ENCODE measurements at regions not wholly inside any gene's neighbourhood (a gene's known extent, or its start where the extent isn't known, plus 50 kb on each side); places are given as distances from the start of the nearest gene placed in this dataset.

GRCh38 chr16:17705847-17706246 lies 235.1 kb upstream of the XYLT1 start:
- no peaks in the 10 kb centered on the region for H3K4me1 Mint-ChIP-seq
- no peaks in the 10 kb centered on the region; the same call in 1 of the 2 replicates for H3K27me3 Mint-ChIP-seq (ENCODE audit: low read depth)
- peaks cover 8% of the 10 kb centered on the region for H3K36me3 Mint-ChIP-seq
- H3K9me3 Mint-ChIP-seq, result peaks cover 18% of the 10 kb centered on the region
- TF ChIP-seq ZNF281 (CRISPR knock-in tag; IDR thresholded peaks at IDR 0.05), result no peak
- DNase-seq (ENCODE audit: low spot score) (no peak), ATAC-seq (no peak)
- H3K27ac Mint-ChIP-seq, result no peak overlapping the region
- H3K4me3 Mint-ChIP-seq, result no peak overlapping the region
- ChIA-PET POLR2A (no interaction called here), CTCF (no interaction called here)

GRCh38 chr16:17696616-17697015 lies 225.9 kb upstream of the XYLT1 start:
- Mint-ChIP-seq H3K36me3 (no peaks in the 10 kb centered on the region), H3K9me3 (peaks cover 7% of the 10 kb centered on the region), H3K4me3 (no peak overlapping the region), H3K4me1 (peaks cover 16% of the 10 kb centered on the region), H3K27ac (no peak overlapping the region), H3K27me3 (ENCODE audit: low read depth) (no peaks in the 10 kb centered on the region)
- no peak for DNase-seq (ENCODE audit: low spot score)
- CTCF ChIA-PET, result no interaction called here
- TF ChIP-seq AR (CRISPR knock-in tag; IDR thresholded peaks at IDR 0.05) (no peak), MXD4 (CRISPR knock-in tag; IDR thresholded peaks at IDR 0.05; ENCODE audit: borderline replicate concordance) (no peak), CDX4 (CRISPR knock-in tag; IDR thresholded peaks at IDR 0.05; ENCODE audit: borderline replicate concordance) (no peak), MAX (CRISPR knock-in tag; IDR thresholded peaks at IDR 0.05) (no peak), STAT6 (CRISPR knock-in tag; conservative IDR thresholded peaks at IDR 0.05; ENCODE audit: low read depth) (no peak), ATF3 (CRISPR knock-in tag; conservative IDR thresholded peaks at IDR 0.05) (no peak), ATF6 (CRISPR knock-in tag; IDR thresholded peaks at IDR 0.05) (no peak), MLX (CRISPR knock-in tag; IDR thresholded peaks at IDR 0.05) (no peak), MYBL2 (CRISPR knock-in tag; IDR thresholded peaks at IDR 0.05) (no peak), ZNF219 (CRISPR knock-in tag; IDR thresholded peaks at IDR 0.05; ENCODE audit: borderline replicate concordance) (no peak)
- TF ChIP-seq, protein P1, sequence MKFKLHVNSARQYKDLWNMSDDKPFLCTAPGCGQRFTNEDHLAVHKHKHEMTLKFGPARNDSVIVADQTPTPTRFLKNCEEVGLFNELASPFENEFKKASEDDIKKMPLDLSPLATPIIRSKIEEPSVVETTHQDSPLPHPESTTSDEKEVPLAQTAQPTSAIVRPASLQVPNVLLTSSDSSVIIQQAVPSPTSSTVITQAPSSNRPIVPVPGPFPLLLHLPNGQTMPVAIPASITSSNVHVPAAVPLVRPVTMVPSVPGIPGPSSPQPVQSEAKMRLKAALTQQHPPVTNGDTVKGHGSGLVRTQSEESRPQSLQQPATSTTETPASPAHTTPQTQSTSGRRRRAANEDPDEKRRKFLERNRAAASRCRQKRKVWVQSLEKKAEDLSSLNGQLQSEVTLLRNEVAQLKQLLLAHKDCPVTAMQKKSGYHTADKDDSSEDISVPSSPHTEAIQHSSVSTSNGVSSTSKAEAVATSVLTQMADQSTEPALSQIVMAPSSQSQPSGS (CRISPR knock-in tag; IDR thresholded peaks at IDR 0.05; ENCODE audit: borderline replicate concordance, low read depth), result no peak
- TF ChIP-seq, protein P2, sequence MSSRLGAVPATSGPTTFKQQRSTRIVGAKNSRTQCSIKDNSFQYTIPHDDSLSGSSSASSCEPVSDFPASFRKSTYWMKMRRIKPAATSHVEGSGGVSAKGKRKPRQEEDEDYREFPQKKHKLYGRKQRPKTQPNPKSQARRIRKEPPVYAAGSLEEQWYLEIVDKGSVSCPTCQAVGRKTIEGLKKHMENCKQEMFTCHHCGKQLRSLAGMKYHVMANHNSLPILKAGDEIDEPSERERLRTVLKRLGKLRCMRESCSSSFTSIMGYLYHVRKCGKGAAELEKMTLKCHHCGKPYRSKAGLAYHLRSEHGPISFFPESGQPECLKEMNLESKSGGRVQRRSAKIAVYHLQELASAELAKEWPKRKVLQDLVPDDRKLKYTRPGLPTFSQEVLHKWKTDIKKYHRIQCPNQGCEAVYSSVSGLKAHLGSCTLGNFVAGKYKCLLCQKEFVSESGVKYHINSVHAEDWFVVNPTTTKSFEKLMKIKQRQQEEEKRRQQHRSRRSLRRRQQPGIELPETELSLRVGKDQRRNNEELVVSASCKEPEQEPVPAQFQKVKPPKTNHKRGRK (CRISPR knock-in tag; IDR thresholded peaks at IDR 0.05; ENCODE audit: borderline replicate concordance), result no peak
- POLR2A ChIA-PET, result no interaction called here
- ATAC-seq, result no peak

Data from WTC11 (cell line).